HG02970 (cell line): ENCODE measurements at regions not wholly inside any gene's neighbourhood (a gene's known extent, or its start where the extent isn't known, plus 50 kb on each side); places are given as distances from the start of the nearest gene placed in this dataset.
"Not testable (repeated sequence)": the region's sequence is repeated elsewhere in the genome, so short reads cannot be mapped to it uniquely, and the experiment has no call there.

ENCODE experiments used
- ATAC-seq: cut with Tn5 transposase; IDR thresholded peaks from one replicate; pipeline ENCODE4 v1.9.1; 2021; ENCODE audit warnings: mild to moderate bottlenecking, moderate library complexity, moderate number of reproducible peaks; ENCODE audit not compliant: unreplicated experiment, low FRiP score

GRCh38 chr6:44002067-44002592 lies 125.1 kb downstream of the MRPL14 start:
- no peak for ATAC-seq

GRCh38 chr6:44001318-44002066 lies 125.8 kb downstream of the MRPL14 start:
- no peak for ATAC-seq

GRCh38 chr6:44000164-44000842 lies 126.9 kb downstream of the MRPL14 start:
- ATAC-seq: no peak

GRCh38 chr6:43999628-44000027 lies 127.6 kb downstream of the MRPL14 start:
- no peak for ATAC-seq

GRCh38 chr6:43998592-43999243 lies 128.5 kb downstream of the MRPL14 start:
- ATAC-seq: not testable (repeated sequence)

- ATAC-seq: not testable (repeated sequence)
Observed at GRCh38 chr6:43997990-43998585, 129.2 kb downstream of the MRPL14 start.

GRCh38 chr6:43997345-43997677 lies 129.9 kb downstream of the MRPL14 start:
- no peak for ATAC-seq

- no peak for ATAC-seq
Observed at GRCh38 chr6:43996618-43997344, 130.5 kb downstream of the MRPL14 start.

GRCh38 chr6:43995137-43995536 lies 132.1 kb downstream of the MRPL14 start:
- no peak for ATAC-seq

- ATAC-seq: no peak
Observed at GRCh38 chr6:43993881-43994523, 133.2 kb downstream of the MRPL14 start.

- no peak for ATAC-seq
Observed at GRCh38 chr6:43992783-43993644, 134.2 kb downstream of the MRPL14 start.

- ATAC-seq: no peak
Observed at GRCh38 chr6:43992126-43992663, 135.1 kb downstream of the MRPL14 start.

- ATAC-seq: no peak
Observed at GRCh38 chr6:43990627-43991619, 136.3 kb downstream of the MRPL14 start.

- ATAC-seq: no peak
Observed at GRCh38 chr6:43990275-43990626, 137.0 kb downstream of the MRPL14 start.

- no peak for ATAC-seq
Observed at GRCh38 chr6:43989581-43990146, 137.6 kb downstream of the MRPL14 start.

GRCh38 chr6:43988801-43989200 lies 138.5 kb downstream of the MRPL14 start:
- no peak for ATAC-seq

GRCh38 chr6:43987838-43988439 lies 139.3 kb downstream of the MRPL14 start:
- no peak for ATAC-seq
